ENCODE measurements at regions not wholly inside any gene's neighbourhood (a gene's known extent, or its start where the extent isn't known, plus 50 kb on each side); places are given as distances from the start of the nearest gene placed in this dataset.

DNA sequence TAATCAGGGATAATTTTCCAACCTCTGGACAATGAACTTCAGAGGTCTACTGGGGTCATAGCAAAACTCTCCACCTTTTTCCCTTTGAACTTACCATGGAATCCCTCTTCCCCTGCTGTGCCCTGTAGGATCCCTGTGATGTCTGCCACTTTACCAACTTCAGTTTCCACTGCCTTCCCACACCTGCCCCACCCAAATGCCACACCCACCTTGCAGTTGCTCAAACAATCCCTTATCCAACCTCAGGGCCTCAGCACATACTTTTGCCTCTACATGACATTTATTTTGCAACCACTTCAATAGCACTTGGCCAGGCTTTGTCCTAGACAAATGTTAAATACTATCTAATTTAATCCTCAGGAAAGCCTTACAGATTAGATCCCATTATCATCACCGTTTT lies 463.7 kb upstream of the WWC1 start:
- Mint-ChIP-seq H3K4me3 (no peak overlapping the region), H3K36me3 (ENCODE audit: low read depth) (no peaks in the 10 kb centered on the region), H3K27ac (no peak overlapping the region), H3K27me3 (no peaks in the 10 kb centered on the region), H3K4me1 (ENCODE audit: low read depth) (peaks cover 11% of the 10 kb centered on the region), H3K9me3 (no peaks in the 10 kb centered on the region)
- intact Hi-C loops (cut with micrococcal nuclease): no loop called here

DNA sequence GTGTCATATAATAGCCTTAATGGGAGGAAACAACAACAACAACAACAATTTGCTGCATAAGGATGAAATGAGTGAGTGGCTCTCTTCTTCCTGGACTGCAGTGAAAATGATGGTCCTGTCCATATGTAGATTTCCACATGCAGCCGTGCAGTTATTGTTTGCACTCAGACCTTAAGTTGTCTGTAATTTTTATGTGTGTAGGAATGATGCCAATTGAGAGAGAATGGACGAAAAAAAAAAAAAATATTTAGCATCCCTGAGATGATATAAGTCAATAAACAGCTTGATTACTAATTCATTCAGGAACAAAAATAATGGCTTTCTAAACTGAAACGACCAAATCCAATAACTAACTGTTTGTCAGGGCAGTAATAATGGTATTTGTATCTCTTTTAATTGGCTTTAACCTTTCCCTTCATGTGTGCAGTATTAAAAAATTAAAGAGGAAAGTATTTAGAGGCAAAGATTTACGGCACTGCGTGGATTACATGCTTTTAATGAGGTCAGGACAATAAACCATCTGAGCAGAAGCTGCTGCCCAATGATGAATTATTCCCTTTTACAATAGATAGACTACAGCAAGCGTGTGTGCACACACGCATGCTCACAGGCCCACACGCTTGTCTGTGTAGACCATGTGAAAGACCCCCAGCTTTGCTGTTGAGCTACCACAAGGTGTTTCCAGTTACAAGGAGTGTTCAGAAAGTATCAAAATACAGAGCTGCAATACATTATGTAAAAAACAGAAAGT lies 459.5 kb upstream of the WWC1 start:
- Mint-ChIP-seq H3K36me3 (ENCODE audit: low read depth) (no peaks in the 10 kb centered on the region), H3K27me3 (no peaks in the 10 kb centered on the region), H3K4me1 (ENCODE audit: low read depth) (peaks cover 11% of the 10 kb centered on the region), H3K4me3 (no peak overlapping the region), H3K9me3 (no peaks in the 10 kb centered on the region), H3K27ac (no peak overlapping the region)
- intact Hi-C loops (cut with micrococcal nuclease): no loop called here

- Mint-ChIP-seq H3K36me3 (ENCODE audit: low read depth) (no peaks in the 10 kb centered on the region), H3K27me3 (no peaks in the 10 kb centered on the region), H3K9me3 (no peaks in the 10 kb centered on the region), H3K4me3 (no peak overlapping the region), H3K4me1 (ENCODE audit: low read depth) (peaks cover 10% of the 10 kb centered on the region), H3K27ac (no peak overlapping the region)
- intact Hi-C loops (cut with micrococcal nuclease): no loop called here
Measured at GRCh38 chr5:167832609-167833008, 458.8 kb upstream of the WWC1 start.

GRCh38 chr5:167833456-167833855 lies 458.0 kb upstream of the WWC1 start:
- no peak overlapping the region for H3K4me3 Mint-ChIP-seq
- H3K36me3 Mint-ChIP-seq (ENCODE audit: low read depth): no peaks in the 10 kb centered on the region
- H3K9me3 Mint-ChIP-seq: no peaks in the 10 kb centered on the region
- no peak overlapping the region for H3K27ac Mint-ChIP-seq
- intact Hi-C loops (cut with micrococcal nuclease): no loop called here
- no peaks in the 10 kb centered on the region for H3K27me3 Mint-ChIP-seq
- H3K4me1 Mint-ChIP-seq (ENCODE audit: low read depth): peaks cover 6% of the 10 kb centered on the region

DNA sequence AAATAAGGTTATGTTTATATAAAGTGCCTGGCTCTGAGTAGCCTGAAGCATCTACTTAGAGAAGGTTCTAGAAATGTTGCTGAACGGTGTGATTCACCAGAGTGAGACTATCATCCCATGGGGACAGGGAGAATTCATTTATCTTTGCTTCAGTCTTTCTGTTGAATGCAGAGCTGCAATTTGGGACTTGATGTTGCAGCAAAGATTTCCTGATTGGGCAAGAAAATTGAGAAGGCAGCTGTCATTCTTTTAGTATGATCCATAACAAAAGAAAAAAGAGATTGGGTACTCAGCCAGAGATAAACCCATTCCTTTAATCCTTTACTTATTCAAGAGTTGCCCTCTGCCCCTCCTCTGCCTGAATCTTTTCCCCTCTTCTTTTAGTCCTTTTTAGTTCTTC lies 456.3 kb upstream of the WWC1 start:
- Mint-ChIP-seq H3K27me3 (no peaks in the 10 kb centered on the region), H3K36me3 (ENCODE audit: low read depth) (no peaks in the 10 kb centered on the region), H3K4me3 (no peak overlapping the region), H3K9me3 (no peaks in the 10 kb centered on the region), H3K27ac (no peak overlapping the region), H3K4me1 (ENCODE audit: low read depth) (peaks cover 6% of the 10 kb centered on the region)
- intact Hi-C loops (cut with micrococcal nuclease): no loop called here

DNA sequence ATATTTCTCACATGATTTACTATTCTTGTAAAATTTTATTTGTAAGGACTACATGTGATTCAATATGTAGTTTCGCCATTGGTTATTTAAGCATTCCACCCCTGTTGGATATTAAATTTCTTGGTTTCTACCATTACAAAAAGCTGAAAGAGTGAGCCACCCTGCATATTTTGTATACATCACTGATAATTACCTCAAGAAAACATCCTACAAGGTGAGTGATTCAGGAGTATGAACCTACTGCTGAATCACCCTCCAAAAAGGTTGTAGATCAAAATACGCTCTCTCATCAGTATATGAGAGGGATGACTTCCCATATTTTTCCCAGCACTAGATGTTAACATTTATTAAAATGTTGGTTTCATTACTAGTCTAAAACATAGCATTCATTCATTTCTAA lies 454.3 kb upstream of the WWC1 start:
- H3K9me3 Mint-ChIP-seq: no peaks in the 10 kb centered on the region

GRCh38 chr5:167839065-167839464 lies 452.4 kb upstream of the WWC1 start:
- intact Hi-C loops (cut with micrococcal nuclease): no loop called here
- Mint-ChIP-seq H3K9me3 (no peaks in the 10 kb centered on the region), H3K27ac (no peak overlapping the region), H3K27me3 (no peaks in the 10 kb centered on the region), H3K36me3 (ENCODE audit: low read depth) (no peaks in the 10 kb centered on the region), H3K4me3 (no peak overlapping the region), H3K4me1 (ENCODE audit: low read depth) (no peaks in the 10 kb centered on the region)

More for the DNA sequence above, 454.3 kb upstream of the WWC1 start:
- no peak overlapping the region for H3K4me3 Mint-ChIP-seq
- H3K36me3 Mint-ChIP-seq (ENCODE audit: low read depth): no peaks in the 10 kb centered on the region
- H3K27ac Mint-ChIP-seq: no peak overlapping the region
- intact Hi-C loops (cut with micrococcal nuclease): no loop called here
- no peaks in the 10 kb centered on the region for H3K4me1 Mint-ChIP-seq (ENCODE audit: low read depth)
- no peaks in the 10 kb centered on the region for H3K27me3 Mint-ChIP-seq

DNA sequence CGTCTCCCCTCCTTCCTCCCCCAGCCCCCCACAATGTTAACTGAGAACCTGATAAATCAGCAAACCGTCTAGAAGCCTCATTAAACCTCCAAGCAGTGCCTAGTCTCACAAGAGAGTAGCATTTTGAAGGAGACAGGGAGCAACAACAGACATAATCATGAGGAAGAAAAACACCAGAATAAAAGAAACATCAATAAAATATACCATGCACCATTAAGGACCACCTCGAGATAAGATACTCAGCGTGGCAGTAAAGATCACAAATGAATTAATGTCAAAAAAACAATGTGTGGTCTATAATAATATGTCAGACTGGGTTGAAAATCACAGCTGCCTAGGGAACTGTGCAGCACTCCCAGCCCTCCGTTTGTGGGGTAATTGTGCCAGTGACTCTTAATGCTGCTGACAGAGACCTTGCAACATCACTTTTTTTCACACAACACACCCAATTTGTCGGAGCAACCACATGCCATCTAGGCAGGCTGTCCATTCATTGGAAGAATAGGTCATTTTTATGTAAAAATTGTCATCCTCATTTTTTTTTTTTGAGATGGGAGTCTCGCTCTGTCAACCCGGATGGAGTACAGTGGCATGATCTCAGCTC lies 450.8 kb upstream of the WWC1 start:
- Mint-ChIP-seq H3K36me3 (ENCODE audit: low read depth) (no peaks in the 10 kb centered on the region), H3K27ac (no peak overlapping the region), H3K4me1 (ENCODE audit: low read depth) (no peaks in the 10 kb centered on the region), H3K27me3 (no peaks in the 10 kb centered on the region), H3K4me3 (no peak overlapping the region), H3K9me3 (no peaks in the 10 kb centered on the region)
- intact Hi-C loops (cut with micrococcal nuclease): no loop called here

- no peaks in the 10 kb centered on the region for H3K36me3 Mint-ChIP-seq (ENCODE audit: low read depth)
- intact Hi-C loops (cut with micrococcal nuclease): no loop called here
- no peaks in the 10 kb centered on the region for H3K27me3 Mint-ChIP-seq
- H3K27ac Mint-ChIP-seq: no peak overlapping the region
- no peaks in the 10 kb centered on the region for H3K9me3 Mint-ChIP-seq
- no peaks in the 10 kb centered on the region for H3K4me1 Mint-ChIP-seq (ENCODE audit: low read depth)
- H3K4me3 Mint-ChIP-seq: no peak overlapping the region
Measured at GRCh38 chr5:167843881-167844572, 447.4 kb upstream of the WWC1 start.

GRCh38 chr5:167845952-167846351 lies 445.5 kb upstream of the WWC1 start:
- H3K27me3 Mint-ChIP-seq: no peaks in the 10 kb centered on the region
- intact Hi-C loops (cut with micrococcal nuclease): no loop called here
- H3K4me1 Mint-ChIP-seq (ENCODE audit: low read depth): no peaks in the 10 kb centered on the region
- H3K36me3 Mint-ChIP-seq (ENCODE audit: low read depth): no peaks in the 10 kb centered on the region
- peaks cover 8% of the 10 kb centered on the region for H3K9me3 Mint-ChIP-seq
- H3K27ac Mint-ChIP-seq: no peak overlapping the region
- H3K4me3 Mint-ChIP-seq: no peak overlapping the region

- Mint-ChIP-seq H3K4me3 (no peak overlapping the region), H3K4me1 (ENCODE audit: low read depth) (no peaks in the 10 kb centered on the region), H3K27ac (no peak overlapping the region)
Measured at GRCh38 chr5:167849874-167850273, 441.6 kb upstream of the WWC1 start.

DNA sequence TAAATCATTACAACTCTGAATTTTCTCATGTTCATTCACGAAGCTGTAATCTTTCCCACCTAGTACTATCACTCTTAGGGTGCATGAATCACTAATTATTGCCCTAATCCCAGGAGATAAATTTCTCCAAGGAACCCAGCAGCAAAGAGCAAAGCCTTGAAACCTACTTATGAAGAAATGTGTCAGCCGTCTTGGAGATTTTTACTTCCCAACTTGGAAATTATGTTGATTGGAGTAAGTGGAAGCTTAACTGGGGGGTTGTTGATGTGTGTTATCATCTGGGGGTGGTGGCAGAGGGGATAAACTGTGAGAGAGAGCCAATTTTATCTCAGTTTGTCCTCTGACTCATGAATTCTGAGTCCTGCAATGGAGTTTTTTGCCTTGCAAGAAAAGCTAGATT lies 440.5 kb upstream of the WWC1 start:
- Mint-ChIP-seq H3K4me1 (ENCODE audit: low read depth) (no peaks in the 10 kb centered on the region), H3K9me3 (peaks cover 14% of the 10 kb centered on the region), H3K27me3 (peaks cover 3% of the 10 kb centered on the region), H3K27ac (no peak overlapping the region), H3K4me3 (no peak overlapping the region), H3K36me3 (ENCODE audit: low read depth) (no peaks in the 10 kb centered on the region)
- intact Hi-C loops (cut with micrococcal nuclease): no loop called here

More at GRCh38 chr5:167849874-167850273, 441.6 kb upstream of the WWC1 start:
- peaks cover 3% of the 10 kb centered on the region for H3K27me3 Mint-ChIP-seq
- no peaks in the 10 kb centered on the region for H3K36me3 Mint-ChIP-seq (ENCODE audit: low read depth)
- H3K9me3 Mint-ChIP-seq: peaks cover 14% of the 10 kb centered on the region
- intact Hi-C loops (cut with micrococcal nuclease): no loop called here

DNA sequence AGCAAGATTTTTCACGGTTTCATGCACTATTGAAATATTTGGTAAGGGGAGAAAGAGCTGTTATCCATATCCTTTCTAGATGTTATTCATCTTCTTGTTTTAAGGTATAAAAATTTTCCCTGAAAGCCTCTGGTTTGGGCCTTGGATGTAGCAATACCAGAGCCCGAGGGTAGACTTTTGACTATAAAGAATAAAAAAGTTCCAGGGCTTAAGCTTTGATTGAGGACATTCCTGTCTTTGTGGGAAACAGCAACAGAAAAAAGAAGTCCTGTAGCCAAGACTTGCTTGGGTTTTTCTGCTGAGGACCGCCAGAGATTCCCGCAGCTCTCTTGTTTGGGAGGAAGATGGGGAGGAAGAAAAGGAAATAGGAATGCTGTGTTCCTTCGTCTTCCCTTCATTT lies 440.0 kb upstream of the WWC1 start:
- peaks cover 3% of the 10 kb centered on the region for H3K27me3 Mint-ChIP-seq
- no peak overlapping the region for H3K27ac Mint-ChIP-seq
- no peak overlapping the region for H3K4me3 Mint-ChIP-seq
- H3K4me1 Mint-ChIP-seq (ENCODE audit: low read depth): no peaks in the 10 kb centered on the region
- H3K9me3 Mint-ChIP-seq: peaks cover 14% of the 10 kb centered on the region
- intact Hi-C loops (cut with micrococcal nuclease): no loop called here
- no peaks in the 10 kb centered on the region for H3K36me3 Mint-ChIP-seq (ENCODE audit: low read depth)

GRCh38 chr5:167852515-167852914 lies 438.9 kb upstream of the WWC1 start:
- Mint-ChIP-seq H3K4me1 (ENCODE audit: low read depth) (no peaks in the 10 kb centered on the region), H3K36me3 (ENCODE audit: low read depth) (no peaks in the 10 kb centered on the region), H3K27me3 (peaks cover 3% of the 10 kb centered on the region), H3K4me3 (no peak overlapping the region), H3K27ac (no peak overlapping the region), H3K9me3 (peaks cover 14% of the 10 kb centered on the region)
- intact Hi-C loops (cut with micrococcal nuclease): no loop called here

Data from dendritic cell treated with granulocyte-macrophage colony-stimulating factor and Interleukin-4, amounts not matched to agents 40 ng/mL and 50 ng/mL, for 4 days (primary cell).